ENCODE measurements at regions not wholly inside any gene's neighbourhood (a gene's known extent, or its start where the extent isn't known, plus 50 kb on each side); places are given as distances from the start of the nearest gene placed in this dataset.
A peak's percentile ranks its signal among the peaks of the same experiment; 100 is the strongest.

GRCh38 chr10:78589687-78590086 is 479.1 kb upstream of the ZMIZ1 start:
- H3K9me3 ChIP-seq (replicated peaks in 1 of 3) = no peaks in the 10 kb centered on the region
- no peak for TF ChIP-seq POLR2A (IDR thresholded peaks at IDR 0.05)
- TF ChIP-seq CTCF (IDR thresholded peaks at IDR 0.05) = no peak
- no peaks in the 10 kb centered on the region for H3K27me3 ChIP-seq
- no peak for DNase-seq
- no peak overlapping the region for H3K27ac ChIP-seq
- no peaks in the 10 kb centered on the region for H3K4me1 ChIP-seq (replicated peaks in 1 of 2)
- no peaks in the 10 kb centered on the region for H3K36me3 ChIP-seq (replicated peaks in 1 of 2)
- 89 to 95% (median 93%) methylated on average over 3 of the region's 3 CpGs for WGBS, 4 donors
- no peak overlapping the region for H3K4me3 ChIP-seq
- intact Hi-C loops (cut with DNase I) = no loop called here

- no peaks in the 10 kb centered on the region for H3K9me3 ChIP-seq (replicated peaks in 1 of 3)
- H3K4me1 ChIP-seq (replicated peaks in 1 of 2) = no peaks in the 10 kb centered on the region
- 80 to 89% (median 83%) methylated on average over 2 of the region's 2 CpGs for WGBS, 4 donors
- intact Hi-C loops (cut with DNase I) = no loop called here
- H3K4me3 ChIP-seq = no peak overlapping the region
- no peak for TF ChIP-seq CTCF (IDR thresholded peaks at IDR 0.05)
- no peak for TF ChIP-seq POLR2A (IDR thresholded peaks at IDR 0.05)
- no peak for DNase-seq
- no peaks in the 10 kb centered on the region for H3K27me3 ChIP-seq
- H3K36me3 ChIP-seq (replicated peaks in 1 of 2) = no peaks in the 10 kb centered on the region
- no peak overlapping the region for H3K27ac ChIP-seq
Observed at GRCh38 chr10:78591066-78591465, 477.7 kb upstream of the ZMIZ1 start.

DNA sequence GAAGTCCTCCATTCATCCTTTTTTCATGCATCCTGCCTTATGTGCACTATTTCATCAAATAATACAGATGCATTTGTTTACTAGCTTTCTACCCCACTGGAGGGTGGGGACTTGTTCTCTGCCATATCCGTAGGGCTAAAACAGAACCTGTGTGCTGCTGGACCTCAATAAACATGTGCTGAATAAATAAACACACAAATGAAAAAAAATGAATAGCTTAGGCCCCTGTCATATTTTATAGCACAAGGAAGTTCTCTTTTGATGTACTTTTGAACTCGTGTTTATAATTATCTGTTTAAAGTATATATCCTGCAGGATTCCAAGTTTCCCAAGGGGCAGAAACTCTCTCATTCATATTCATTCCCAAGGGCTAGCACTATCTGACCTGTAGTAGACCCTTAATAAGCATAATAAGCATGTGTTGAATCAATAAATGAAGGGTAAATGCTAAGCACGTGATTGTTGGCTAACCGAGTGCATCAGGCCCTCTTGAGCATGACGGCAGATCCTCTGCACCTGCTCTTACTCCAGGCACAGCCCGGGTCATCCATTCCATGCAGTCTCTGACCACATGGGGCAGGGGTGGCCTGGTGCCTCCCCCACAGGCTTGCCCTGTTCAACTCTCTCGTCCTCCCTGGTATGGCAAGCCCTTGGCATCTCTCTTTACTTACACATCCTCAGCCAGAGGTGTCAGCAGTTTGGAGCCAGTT is 474.1 kb upstream of the ZMIZ1 start:
- intact Hi-C loops (cut with DNase I) = no loop called here
- Histone ChIP-seq H3K27me3 (no peaks in the 10 kb centered on the region), H3K36me3 (replicated peaks in 1 of 2) (no peaks in the 10 kb centered on the region), H3K4me1 (replicated peaks in 1 of 2) (no peaks in the 10 kb centered on the region), H3K27ac (no peak overlapping the region), H3K9me3 (replicated peaks in 1 of 3) (no peaks in the 10 kb centered on the region), H3K4me3 (no peak overlapping the region)
- TF ChIP-seq CTCF (IDR thresholded peaks at IDR 0.05) (no peak), POLR2A (IDR thresholded peaks at IDR 0.05) (no peak)
- DNase-seq = peak in 1 of 7 donors; percentile 30
- 69 to 78% (median 73%) methylated on average over 7 of the region's 7 CpGs for WGBS, 4 donors

DNA sequence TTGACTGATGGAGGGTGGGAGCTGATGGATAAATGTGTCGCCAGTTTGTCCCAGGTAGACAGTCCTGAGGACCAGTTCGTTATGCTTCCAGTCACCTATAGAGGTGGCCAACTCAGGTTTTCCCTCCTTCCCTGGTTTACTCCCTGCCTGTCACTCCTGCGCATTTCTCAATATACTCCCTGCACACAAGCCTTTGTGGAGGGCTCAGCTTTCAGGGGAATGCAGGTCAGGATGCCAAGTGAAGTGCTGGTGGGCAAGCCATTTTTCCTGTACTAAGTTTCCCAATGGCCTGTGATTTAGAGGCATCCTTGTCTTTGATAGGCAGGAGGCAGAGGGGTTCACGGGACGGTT is 473.5 kb upstream of the ZMIZ1 start:
- WGBS, 4 donors = 52 to 57% (median 53%) methylated on average over 5 of the region's 5 CpGs

More for the DNA sequence above, 473.5 kb upstream of the ZMIZ1 start:
- DNase-seq = peak in 1 of 7 donors; percentile 2
- Histone ChIP-seq H3K27ac (no peak overlapping the region), H3K36me3 (replicated peaks in 1 of 2) (no peaks in the 10 kb centered on the region), H3K27me3 (no peaks in the 10 kb centered on the region), H3K4me1 (replicated peaks in 1 of 2) (no peaks in the 10 kb centered on the region), H3K4me3 (no peak overlapping the region), H3K9me3 (replicated peaks in 1 of 3) (no peaks in the 10 kb centered on the region)
- TF ChIP-seq CTCF (IDR thresholded peaks at IDR 0.05) (no peak), POLR2A (IDR thresholded peaks at IDR 0.05) (no peak)
- intact Hi-C loops (cut with DNase I) = no loop called here
